Eye (tissue), 1 donor: ENCODE measurements at regions not wholly inside any gene's neighbourhood (a gene's known extent, or its start where the extent isn't known, plus 50 kb on each side); places are given as distances from the start of the nearest gene placed in this dataset.

Experiments
- DNase-seq: peaks from one replicate; pipeline ENCODE4 v3.0.0-alpha.2; 2015

- DNase-seq = no peak
These were observed 183.2 kb upstream of the GSE1 start for GRCh38 chr16:85429776-85430522.

GRCh38 chr16:85430523-85431421 is 182.3 kb upstream of the GSE1 start:
- DNase-seq = peak; percentile 44

- peak; percentile 62 for DNase-seq
These were observed 181.5 kb upstream of the GSE1 start for GRCh38 chr16:85431431-85432124.

- no peak for DNase-seq
These were observed 180.5 kb upstream of the GSE1 start for GRCh38 chr16:85432606-85433005.

- DNase-seq = no peak
These were observed 179.6 kb upstream of the GSE1 start for GRCh38 chr16:85433477-85433876.

- DNase-seq = peak; percentile 79
These were observed 177.8 kb upstream of the GSE1 start for GRCh38 chr16:85435286-85435685.

- DNase-seq = no peak
These were observed 177.4 kb upstream of the GSE1 start for GRCh38 chr16:85435700-85436099.

- peak; percentile 57 for DNase-seq
These were observed 176.9 kb upstream of the GSE1 start for GRCh38 chr16:85436207-85436606.

- DNase-seq = peak; percentile 68
These were observed 176.4 kb upstream of the GSE1 start for GRCh38 chr16:85436636-85437165.

GRCh38 chr16:85437166-85438052 is 175.7 kb upstream of the GSE1 start:
- peak; percentile 78 for DNase-seq

GRCh38 chr16:85438981-85439685 is 174.0 kb upstream of the GSE1 start:
- peak; percentile 56 for DNase-seq

- DNase-seq = no peak
These were observed 172.4 kb upstream of the GSE1 start for GRCh38 chr16:85440744-85441143.

GRCh38 chr16:85441189-85441889 is 171.8 kb upstream of the GSE1 start:
- DNase-seq = no peak

GRCh38 chr16:85441890-85442670 is 171.0 kb upstream of the GSE1 start:
- no peak for DNase-seq

- no peak for DNase-seq
These were observed 170.0 kb upstream of the GSE1 start for GRCh38 chr16:85443116-85443515.

GRCh38 chr16:85443531-85443930 is 169.6 kb upstream of the GSE1 start:
- no peak for DNase-seq

- peak; percentile 50 for DNase-seq
These were observed 167.9 kb upstream of the GSE1 start for GRCh38 chr16:85445064-85445778.

- peak; percentile 35 for DNase-seq
These were observed 167.3 kb upstream of the GSE1 start for GRCh38 chr16:85445779-85446222.
